Mammary epithelial cell (primary cell): ENCODE measurements at regions not wholly inside any gene's neighbourhood (a gene's known extent, or its start where the extent isn't known, plus 50 kb on each side); places are given as distances from the start of the nearest gene placed in this dataset.

Source experiments
- CTCF ChIP-seq, 2 donors: IDR thresholded peaks in 1 of 2; conservative IDR thresholded peaks in 1 of 2; 2 replicates each; pipeline ENCODE4 v1.5.1; 2011 to 2012; ENCODE audit warnings: inconsistent platforms in 2 of 2, low read length in 2 of 2, mild to moderate bottlenecking in 2 of 2, control low read depth in 1 of 2, low read depth in 1 of 2; ENCODE audit not compliant: insufficient read depth in 1 of 2; ENCODE audit errors: extremely low read depth in 1 of 2
- EZH2 ChIP-seq: IDR thresholded peaks from 2 replicates; pipeline ENCODE4 v1.6.1; 2012; ENCODE audit warnings: low read length, inconsistent platforms, borderline replicate concordance

- TF ChIP-seq CTCF (conservative IDR thresholded peaks at IDR 0.05 in 1 of 2, IDR thresholded peaks at IDR 0.05 in 1 of 2; ENCODE audit: extremely low read depth in 1 of 2, insufficient read depth in 1 of 2, low read depth in 1 of 2, low read length in 2 of 2) (no peak), EZH2 (no peak)
These were observed 215.3 kb upstream of the ROBO1 start for GRCh38 chr3:79983118-79983517.
